IMR-90 (cell line): ENCODE measurements at regions not wholly inside any gene's neighbourhood (a gene's known extent, or its start where the extent isn't known, plus 50 kb on each side); places are given as distances from the start of the nearest gene placed in this dataset.

Experiments
- ATAC-seq: fragments of 200-7000 bp; cut with Tn5 transposase; 2 replicates; pipeline ENCODE4 v1.9.1; 2020; ENCODE audit warnings: low read depth, mild to moderate bottlenecking, moderate library complexity
- BruUV-seq: library from RNA; stranded (reverse); fragments of 400-500 nt; replicated peaks from 2 replicates; lab custom pipeline; 2021; lab: Mats Ljungman, UMichigan
- CTCF ChIA-PET: fragments of 300-600 bp; formaldehyde crosslinking; extraction: SDS; loops from one replicate; lab custom pipeline; 2021; ENCODE audit warnings: antibody characterized with exemption; lab: Yijun Ruan, JAX
- POLR2A ChIA-PET: fragments of 300-600 bp; sonication (Branson Sonifier 250); formaldehyde crosslinking; loops from one replicate; lab custom pipeline; 2022; ENCODE audit warnings: antibody characterized with exemption; ENCODE audit not compliant: unreplicated experiment; lab: Charles Lee
- DNase-seq: peaks from one replicate; pipeline ENCODE4 v3.0.0; 2013
- H2AFZ ChIP-seq: replicated peaks from 2 replicates; pipeline ENCODE3; 2013; ENCODE audit warnings: low read length, mild to moderate bottlenecking; ENCODE audit not compliant: poor library complexity
- H2AK5ac ChIP-seq: 2 replicates; pipeline ENCODE4 v1.6.1; 2013; ENCODE audit warnings: low read depth, low read length, inconsistent platforms
- H2AK9ac ChIP-seq: replicated peaks from 2 replicates; pipeline ENCODE3; 2013; ENCODE audit warnings: mild to moderate bottlenecking, low read depth, low read length, moderate library complexity; ENCODE audit not compliant: poor library complexity
- H2BK120ac ChIP-seq: 2 replicates; pipeline ENCODE4 v1.6.1; 2013; ENCODE audit warnings: low read depth, low read length, inconsistent platforms
- H2BK15ac ChIP-seq: 3 replicates; pipeline ENCODE4 v1.6.1; 2013; ENCODE audit warnings: low read depth, low read length, inconsistent platforms
- H2BK20ac ChIP-seq: 2 replicates; pipeline ENCODE4 v1.6.1; 2013; ENCODE audit warnings: low read depth, mild to moderate bottlenecking, inconsistent platforms, low read length, moderate library complexity
- H2BK5ac ChIP-seq: 2 replicates; pipeline ENCODE4 v1.6.1; 2013; ENCODE audit warnings: mild to moderate bottlenecking, low read depth, low read length, inconsistent platforms; ENCODE audit not compliant: poor library complexity, severe bottlenecking
- H3K14ac ChIP-seq: replicated peaks from 2 replicates; pipeline ENCODE4 v1.6.1; 2013; ENCODE audit warnings: low read depth, low read length, inconsistent platforms
- H3K18ac ChIP-seq: 2 replicates; pipeline ENCODE4 v1.6.1; 2013; ENCODE audit warnings: low read depth, low read length, control low read depth
- H3K23ac ChIP-seq: 2 replicates; pipeline ENCODE4 v1.6.1; 2013; ENCODE audit warnings: low read depth, low read length, inconsistent platforms
- H3K27ac ChIP-seq: 2 replicates; pipeline ENCODE4 v1.5.1; 2013; ENCODE audit warnings: mild to moderate bottlenecking, control low read depth, low read length; ENCODE audit not compliant: insufficient read depth
- H3K27me3 ChIP-seq: 2 replicates; pipeline ENCODE4 v1.6.1; 2013; ENCODE audit warnings: low read length; ENCODE audit not compliant: control insufficient read depth, insufficient read depth
- H3K36me3 ChIP-seq: 2 replicates; pipeline ENCODE4 v1.6.1; 2013; ENCODE audit warnings: low read length, mixed read lengths; ENCODE audit not compliant: control insufficient read depth, insufficient read depth
- H3K4ac ChIP-seq: 2 replicates; pipeline ENCODE4 v1.6.1; 2013; ENCODE audit warnings: low read depth, low read length, inconsistent platforms
- H3K4me1 ChIP-seq: 2 replicates; pipeline ENCODE4 v1.6.1; 2013; ENCODE audit warnings: low read length, mixed read lengths; ENCODE audit not compliant: control insufficient read depth, insufficient read depth
- H3K4me2 ChIP-seq: 2 replicates; pipeline ENCODE4 v1.6.1; 2013; ENCODE audit warnings: low read depth, mild to moderate bottlenecking, control low read depth, low read length, moderate library complexity
- H3K4me3 ChIP-seq: 2 replicates; pipeline ENCODE4 v1.5.1; 2013; ENCODE audit warnings: low read depth, mild to moderate bottlenecking, control low read depth, low read length, moderate library complexity; ENCODE audit not compliant: insufficient read depth
- H3K56ac ChIP-seq: 2 replicates; pipeline ENCODE4 v1.6.1; 2013; ENCODE audit warnings: low read length, inconsistent platforms; ENCODE audit not compliant: insufficient read depth; ENCODE audit errors: extremely low read depth
- H3K79me1 ChIP-seq, 2 experiments: 2 replicates each; pipeline ENCODE4 v1.6.1; 2013; ENCODE audit warnings: low read length in 2 of 2, inconsistent platforms in 1 of 2, low read depth in 1 of 2
- H3K9ac ChIP-seq: 2 replicates; pipeline ENCODE4 v1.6.1; 2013; ENCODE audit warnings: low read depth, low read length, control low read depth
- H3K9me1 ChIP-seq: 2 replicates; pipeline ENCODE4 v1.6.1; 2013; ENCODE audit warnings: low read length, inconsistent platforms; ENCODE audit not compliant: insufficient read depth
- H3K9me3 ChIP-seq: 2 replicates; pipeline ENCODE4 v1.6.1; 2013; ENCODE audit warnings: low read length; ENCODE audit not compliant: control insufficient read depth, insufficient read depth
- H4K20me1 ChIP-seq: 2 replicates; pipeline ENCODE4 v1.6.1; 2013; ENCODE audit warnings: low read length, inconsistent platforms; ENCODE audit not compliant: insufficient read depth
- H4K5ac ChIP-seq: 2 replicates; pipeline ENCODE4 v1.6.1; 2013; ENCODE audit warnings: mild to moderate bottlenecking, low read depth, low read length, control low read depth
- H4K8ac ChIP-seq, 2 experiments: 2 replicates each; pipeline ENCODE4 v1.6.1; 2013; ENCODE audit warnings: low read depth in 2 of 2, low read length in 2 of 2, control low read depth in 1 of 2, inconsistent platforms in 1 of 2
- H4K91ac ChIP-seq: 2 replicates; pipeline ENCODE4 v1.6.1; 2013; ENCODE audit warnings: low read depth, low read length, inconsistent platforms; ENCODE audit not compliant: insufficient read depth
- CEBPB ChIP-seq: IDR thresholded peaks from 2 replicates; pipeline ENCODE4 v1.6.1; 2012; ENCODE audit warnings: low read depth, low read length, improper control_type of control experiment
- MAFK ChIP-seq: IDR thresholded peaks from 2 replicates; pipeline ENCODE4 v1.6.1; 2012; ENCODE audit warnings: low read depth, low read length, improper control_type of control experiment
- WGBS, 2 experiments: methylation state at CpG; one replicate each; pipeline versions ENCODE4 v1.1.5 to v1.1.7; 2013; ENCODE audit warnings: missing lambda C conversion rate in 2 of 2; ENCODE audit not compliant: insufficient read length in 1 of 2; ENCODE audit errors: extremely low coverage in 2 of 2; 5-methylcytosine and 5-hydroxymethylcytosine counted together
- dilution Hi-C: fragments of 300-500 bp; cut with HindIII; formaldehyde crosslinking; loops from one replicate; pipeline ENCODE4 v1.14.3; 2018; ENCODE audit warnings: low sequenced_read_pairs; ENCODE audit not compliant: unreplicated experiment
- in situ Hi-C: fragments of 300-500 bp; cut with MboI; formaldehyde crosslinking; loops from 3 replicates; pipeline ENCODE4 v1.14.3; 2019; ENCODE audit warnings: low sequenced_read_pairs, inconsistent platforms, mixed read lengths
- intact Hi-C: fragments of 100-400 bp; cut with micrococcal nuclease; formaldehyde crosslinking; loops from 2 replicates; pipeline ENCODE4 v1.10.0; 2022
- TF ChIP-seq, protein P1 (sequence below): fragments of 150-350 bp; IDR thresholded peaks from 2 replicates; pipeline ENCODE4 v1.6.1; 2017; ENCODE audit warnings: mild to moderate bottlenecking, antibody characterized with exemption, low read length, low read depth
- TF ChIP-seq, protein P2 (sequence below): fragments of 150-350 bp; IDR thresholded peaks from 2 replicates; pipeline ENCODE4 v1.6.1; 2016; ENCODE audit warnings: low read depth, mild to moderate bottlenecking, low read length, moderate library complexity, borderline replicate concordance
- TF ChIP-seq, protein P3 (sequence below): conservative IDR thresholded peaks from 2 replicates; pipeline ENCODE4 v1.5.1; 2012; ENCODE audit warnings: mild to moderate bottlenecking, low read depth, low read length, improper control_type of control experiment

DNA sequence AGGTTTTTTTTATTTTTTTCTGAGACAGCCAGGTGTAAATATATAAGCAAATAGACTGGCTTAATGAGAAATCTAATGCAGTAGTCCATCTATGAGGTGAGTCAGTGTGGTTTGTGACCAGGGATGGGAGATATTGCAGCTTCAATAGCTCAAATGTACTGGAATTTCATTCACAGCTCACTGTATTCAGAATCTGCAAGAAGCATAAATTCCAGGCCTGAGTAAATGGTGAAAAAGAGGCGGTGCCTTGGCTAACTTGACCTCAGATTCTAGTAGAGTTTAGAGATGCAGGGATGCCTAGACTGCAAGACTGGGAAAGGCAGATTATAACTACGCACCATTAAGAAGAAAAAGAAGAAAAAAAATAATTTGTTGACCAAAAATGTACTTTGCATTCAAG, 151.9 kb upstream of the SMC2 start:
- Histone ChIP-seq H2BK120ac (no peak overlapping the region), H3K4ac (no peak overlapping the region), H4K5ac (no peak overlapping the region), H3K56ac (no peak overlapping the region), H3K14ac (no peak overlapping the region), H3K9me1 (no peaks in the 10 kb centered on the region), H3K27ac (no peak overlapping the region), H2BK20ac (no peak overlapping the region), H3K4me1 (no peaks in the 10 kb centered on the region), H3K4me3 (no peak overlapping the region), H3K9me3 (no peaks in the 10 kb centered on the region), H2AFZ (no peak overlapping the region), H4K91ac (no peak overlapping the region), H3K23ac (no peak overlapping the region), H4K20me1 (no peaks in the 10 kb centered on the region), H3K4me2 (no peak overlapping the region), H3K18ac (no peak overlapping the region), H3K9ac (no peak overlapping the region), H3K79me1 (no peaks in the 10 kb centered on the region), H4K8ac (no peak overlapping the region), H2BK15ac (no peak overlapping the region), H3K36me3 (no peaks in the 10 kb centered on the region), H2BK5ac (no peak overlapping the region), H3K27me3 (no peaks in the 10 kb centered on the region), H2AK9ac (no peak overlapping the region), H2AK5ac (no peak overlapping the region)
- in situ Hi-C loops = no loop called here
- DNase-seq (no peak), ATAC-seq (no peak)
- no TSS peak for BruUV-seq
- dilution Hi-C loops = no loop called here
- intact Hi-C loops = no loop called here
- WGBS, 2 experiments = no CpG with 5 or more reads among the region's 2 CpGs
- TF ChIP-seq, protein P1, sequence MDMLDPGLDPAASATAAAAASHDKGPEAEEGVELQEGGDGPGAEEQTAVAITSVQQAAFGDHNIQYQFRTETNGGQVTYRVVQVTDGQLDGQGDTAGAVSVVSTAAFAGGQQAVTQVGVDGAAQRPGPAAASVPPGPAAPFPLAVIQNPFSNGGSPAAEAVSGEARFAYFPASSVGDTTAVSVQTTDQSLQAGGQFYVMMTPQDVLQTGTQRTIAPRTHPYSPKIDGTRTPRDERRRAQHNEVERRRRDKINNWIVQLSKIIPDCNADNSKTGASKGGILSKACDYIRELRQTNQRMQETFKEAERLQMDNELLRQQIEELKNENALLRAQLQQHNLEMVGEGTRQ = no peak
- TF ChIP-seq, protein P2, sequence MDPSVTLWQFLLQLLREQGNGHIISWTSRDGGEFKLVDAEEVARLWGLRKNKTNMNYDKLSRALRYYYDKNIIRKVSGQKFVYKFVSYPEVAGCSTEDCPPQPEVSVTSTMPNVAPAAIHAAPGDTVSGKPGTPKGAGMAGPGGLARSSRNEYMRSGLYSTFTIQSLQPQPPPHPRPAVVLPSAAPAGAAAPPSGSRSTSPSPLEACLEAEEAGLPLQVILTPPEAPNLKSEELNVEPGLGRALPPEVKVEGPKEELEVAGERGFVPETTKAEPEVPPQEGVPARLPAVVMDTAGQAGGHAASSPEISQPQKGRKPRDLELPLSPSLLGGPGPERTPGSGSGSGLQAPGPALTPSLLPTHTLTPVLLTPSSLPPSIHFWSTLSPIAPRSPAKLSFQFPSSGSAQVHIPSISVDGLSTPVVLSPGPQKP = no peak
- no peak for TF ChIP-seq MAFK
- TF ChIP-seq, protein P3, sequence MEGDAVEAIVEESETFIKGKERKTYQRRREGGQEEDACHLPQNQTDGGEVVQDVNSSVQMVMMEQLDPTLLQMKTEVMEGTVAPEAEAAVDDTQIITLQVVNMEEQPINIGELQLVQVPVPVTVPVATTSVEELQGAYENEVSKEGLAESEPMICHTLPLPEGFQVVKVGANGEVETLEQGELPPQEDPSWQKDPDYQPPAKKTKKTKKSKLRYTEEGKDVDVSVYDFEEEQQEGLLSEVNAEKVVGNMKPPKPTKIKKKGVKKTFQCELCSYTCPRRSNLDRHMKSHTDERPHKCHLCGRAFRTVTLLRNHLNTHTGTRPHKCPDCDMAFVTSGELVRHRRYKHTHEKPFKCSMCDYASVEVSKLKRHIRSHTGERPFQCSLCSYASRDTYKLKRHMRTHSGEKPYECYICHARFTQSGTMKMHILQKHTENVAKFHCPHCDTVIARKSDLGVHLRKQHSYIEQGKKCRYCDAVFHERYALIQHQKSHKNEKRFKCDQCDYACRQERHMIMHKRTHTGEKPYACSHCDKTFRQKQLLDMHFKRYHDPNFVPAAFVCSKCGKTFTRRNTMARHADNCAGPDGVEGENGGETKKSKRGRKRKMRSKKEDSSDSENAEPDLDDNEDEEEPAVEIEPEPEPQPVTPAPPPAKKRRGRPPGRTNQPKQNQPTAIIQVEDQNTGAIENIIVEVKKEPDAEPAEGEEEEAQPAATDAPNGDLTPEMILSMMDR = no peak
- TF ChIP-seq CEBPB = no peak
- ChIA-PET CTCF (no interaction called here), POLR2A (no interaction called here)
